HCT116 (cell line): ENCODE measurements at regions not wholly inside any gene's neighbourhood (a gene's known extent, or its start where the extent isn't known, plus 50 kb on each side); places are given as distances from the start of the nearest gene placed in this dataset.
A peak's percentile ranks its signal among the peaks of the same experiment; 100 is the strongest.

Experiments
- ATAC-seq: fragments of 200-7000 bp; cut with Tn5 transposase; 2 replicates; pipeline ENCODE4 v1.9.1; 2020; ENCODE audit warnings: mild to moderate bottlenecking, moderate library complexity
- BruUV-seq: library from RNA; stranded (reverse); fragments of 400-500 nt; replicated peaks from 2 replicates; lab custom pipeline; 2021; lab: Mats Ljungman, UMichigan
- CTCF ChIA-PET: fragments of 300-600 bp; sonication (Branson Sonifier 250); formaldehyde crosslinking; loops from one replicate; lab custom pipeline; 2021; ENCODE audit warnings: antibody characterized with exemption; lab: Charles Lee
- POLR2A ChIA-PET: fragments of 300-600, 350-600 bp; sonication (Branson Sonifier 250); formaldehyde crosslinking; loops from one replicate; lab custom pipeline; 2021; ENCODE audit warnings: antibody characterized with exemption; lab: Charles Lee
- RAD21 ChIA-PET, 2 experiments: fragments of 300-600 bp; sonication (Branson Sonifier 250); formaldehyde crosslinking; loops; one replicate each; lab custom pipeline; 2023; ENCODE audit warnings: low total read pairs in 2 of 2; ENCODE audit not compliant: uncharacterized antibody in 2 of 2, unreplicated experiment in 2 of 2, low non-redundant PET in 1 of 2; lab: Charles Lee
- DNase-seq: peaks from one replicate; pipeline ENCODE4 v3.0.0-alpha.2; 2010; ENCODE audit warnings: low read depth, low spot score
- H2AFZ ChIP-seq: fragments of 200-600 bp; shearing (Covaris generic), sonication (generic); 2 replicates; pipeline ENCODE4 v1.6.1; 2017; ENCODE audit warnings: low read depth, mixed run types, mixed read lengths, antibody characterized with exemption, low read length; ENCODE audit not compliant: poor library complexity, severe bottlenecking
- H3K27ac ChIP-seq: 2 replicates; pipeline ENCODE4 v1.5.1; 2012; ENCODE audit warnings: low read depth, low read length
- H3K27me3 ChIP-seq: fragments of 200-600 bp; sonication (generic); 2 replicates; pipeline ENCODE4 v1.6.1; 2016; ENCODE audit warnings: mixed run types, low read length, mixed read lengths; ENCODE audit not compliant: insufficient read depth
- H3K36me3 ChIP-seq, 2 experiments: fragments of 200-500 bp in 1 of 2; fragments of 200-600 bp in 1 of 2; sonication (Bioruptor generic) in 1 of 2; sonication (generic) in 1 of 2; 2 replicates each; pipeline versions ENCODE4 v1.5.1 to v1.6.1; 2014 to 2016; ENCODE audit warnings: low read length in 2 of 2, inconsistent platforms in 1 of 2, mixed read lengths in 1 of 2, mixed run types in 1 of 2; ENCODE audit not compliant: insufficient read depth in 2 of 2, control insufficient read depth in 1 of 2
- H3K4me1 ChIP-seq, 2 experiments: fragments of 200-600 bp in 1 of 2; sonication (generic) in 1 of 2; 2 replicates each; pipeline versions ENCODE4 v1.5.1 to v1.6.1; 2012 to 2017; ENCODE audit warnings: low read length in 2 of 2, inconsistent platforms in 1 of 2, mild to moderate bottlenecking in 1 of 2, mixed read lengths in 1 of 2, mixed run types in 1 of 2, moderate library complexity in 1 of 2; ENCODE audit not compliant: insufficient read depth in 2 of 2, control insufficient read depth in 1 of 2
- H3K4me2 ChIP-seq: fragments of 200-600 bp; sonication (generic); 2 replicates; pipeline ENCODE4 v1.6.1; 2017; ENCODE audit warnings: mixed run types, low read length, mixed read lengths
- H3K4me3 ChIP-seq, 2 experiments: fragments of 200-600 bp in 1 of 2; sonication (generic) in 1 of 2; replicated peaks in 1 of 2; 2 replicates each; pipeline ENCODE4 v1.5.1; 2011 to 2016; ENCODE audit warnings: low read length in 2 of 2, control low read depth in 1 of 2, low read depth in 1 of 2, mild to moderate bottlenecking in 1 of 2, mixed read lengths in 1 of 2, mixed run types in 1 of 2
- H3K79me2 ChIP-seq: fragments of 200-600 bp; sonication (generic); 2 replicates; pipeline ENCODE4 v1.6.1; 2017; ENCODE audit warnings: mild to moderate bottlenecking, mixed run types, low read length, moderate library complexity, mixed read lengths; ENCODE audit not compliant: insufficient read depth
- H3K9ac ChIP-seq: fragments of 200-600 bp; sonication (generic); 2 replicates; pipeline ENCODE4 v1.6.1; 2016; ENCODE audit warnings: low read length, mixed read lengths
- H3K9me2 ChIP-seq: fragments of 200-600 bp; sonication (generic), shearing (Covaris generic); 2 replicates; pipeline ENCODE4 v1.6.1; 2017; ENCODE audit warnings: mixed run types, mild to moderate bottlenecking, moderate library complexity; ENCODE audit not compliant: insufficient read depth
- H3K9me3 ChIP-seq, 2 experiments: fragments of 200-500 bp in 1 of 2; fragments of 200-600 bp in 1 of 2; sonication (Bioruptor generic) in 1 of 2; sonication (generic) in 1 of 2; 2 replicates each; pipeline ENCODE4 v1.6.1; 2014 to 2017; ENCODE audit warnings: low read length in 2 of 2, mixed read lengths in 2 of 2, inconsistent platforms in 1 of 2, low read depth in 1 of 2, mild to moderate bottlenecking in 1 of 2, mixed run types in 1 of 2, moderate library complexity in 1 of 2; ENCODE audit not compliant: control insufficient read depth in 1 of 2, insufficient read depth in 1 of 2
- H4K20me1 ChIP-seq: fragments of 200-600 bp; sonication (generic), shearing (Covaris generic); 2 replicates; pipeline ENCODE4 v1.6.1; 2017; ENCODE audit warnings: mixed run types, mild to moderate bottlenecking, moderate library complexity; ENCODE audit not compliant: insufficient read depth
- ATF3 ChIP-seq: IDR thresholded peaks from 2 replicates; pipeline ENCODE4 v1.6.1; 2012
- CEBPB ChIP-seq: IDR thresholded peaks from 2 replicates; pipeline ENCODE4 v1.6.1; 2012; ENCODE audit warnings: low read depth
- EGR1 ChIP-seq: IDR thresholded peaks from 2 replicates; pipeline ENCODE4 v1.6.1; 2012; ENCODE audit warnings: low read depth
- ELF1 ChIP-seq: IDR thresholded peaks from 2 replicates; pipeline ENCODE4 v1.6.1; 2012; ENCODE audit warnings: low read depth, borderline replicate concordance
- EZH2 ChIP-seq: fragments of 200-600 bp; sonication (generic); IDR thresholded peaks from 2 replicates; pipeline ENCODE4 v1.6.1; 2017; ENCODE audit warnings: antibody characterized with exemption, mixed run types
- FOSL1 ChIP-seq: IDR thresholded peaks from 2 replicates; pipeline ENCODE4 v1.6.1; 2012; ENCODE audit warnings: low read depth
- MAX ChIP-seq: IDR thresholded peaks from 2 replicates; pipeline ENCODE4 v1.6.1; 2012
- POLR2A ChIP-seq: IDR thresholded peaks from 2 replicates; pipeline ENCODE4 v1.7.0; 2011; ENCODE audit warnings: borderline replicate concordance; ENCODE audit not compliant: insufficient read depth, insufficient read length; ENCODE audit errors: extremely low read depth
- POLR2AphosphoS5 ChIP-seq: IDR thresholded peaks from 2 replicates; pipeline ENCODE4 v1.6.1; 2011; ENCODE audit warnings: mild to moderate bottlenecking, low read depth, low read length, moderate library complexity
- RAD21 ChIP-seq: IDR thresholded peaks from 2 replicates; pipeline ENCODE4 v1.6.1; 2012; ENCODE audit warnings: low read depth, mild to moderate bottlenecking
- REST ChIP-seq: IDR thresholded peaks from 2 replicates; pipeline ENCODE4 v1.6.1; 2012; ENCODE audit warnings: low read depth
- SP1 ChIP-seq: IDR thresholded peaks from 2 replicates; pipeline ENCODE4 v1.6.1; 2012; ENCODE audit warnings: low read depth
- SRF ChIP-seq: IDR thresholded peaks from 2 replicates; pipeline ENCODE4 v1.6.1; 2012; ENCODE audit warnings: low read depth
- YY1 ChIP-seq: IDR thresholded peaks from 2 replicates; pipeline ENCODE4 v1.6.1; 2011; ENCODE audit warnings: low read length, low read depth, moderate library complexity, mild to moderate bottlenecking; ENCODE audit not compliant: insufficient replicate concordance; ENCODE audit errors: extremely low read depth
- ZBTB33 ChIP-seq: IDR thresholded peaks from 2 replicates; pipeline ENCODE4 v1.6.1; 2011; ENCODE audit warnings: mild to moderate bottlenecking, low read length, moderate library complexity; ENCODE audit not compliant: insufficient replicate concordance; ENCODE audit errors: extremely low read depth
- ZFX ChIP-seq: fragments of 450-650 bp; IDR thresholded peaks from 2 replicates; pipeline ENCODE4 v1.6.1; 2017
- intact Hi-C: fragments of 100-400 bp; cut with micrococcal nuclease; formaldehyde crosslinking; loops from 2 replicates; pipeline ENCODE4 v1.10.0; 2022

- Histone ChIP-seq H4K20me1 (no peaks in the 10 kb centered on the region), H3K4me3 (no peak overlapping the region), H3K79me2 (no peaks in the 10 kb centered on the region), H3K4me1 (no peaks in the 10 kb centered on the region), H3K9me3 (no peaks in the 10 kb centered on the region), H3K27me3 (no peaks in the 10 kb centered on the region), H3K4me2 (no peak overlapping the region), H3K27ac (no peak overlapping the region), H2AFZ (no peak overlapping the region), H3K9ac (no peak overlapping the region), H3K9me2 (no peaks in the 10 kb centered on the region), H3K36me3 (no peaks in the 10 kb centered on the region)
- ChIA-PET RAD21 (no interaction called here), POLR2A (no interaction called here), CTCF (no interaction called here)
- BruUV-seq = no TSS peak
- ATAC-seq (no peak), DNase-seq (no peak)
- intact Hi-C loops = loop anchor here (5.0 kb wide), 2 partner anchors 876 to 994 kb away; no protein-coding TSS in a partner anchor
- TF ChIP-seq EZH2 (no peak), REST (no peak), POLR2A (no peak), ELF1 (no peak)
Measured at GRCh38 chr3:144773350-144773749, 801.7 kb downstream of the DIPK2A start.

- Histone ChIP-seq H4K20me1 (no peaks in the 10 kb centered on the region), H3K79me2 (no peaks in the 10 kb centered on the region), H3K4me1 (no peaks in the 10 kb centered on the region), H3K27me3 (no peaks in the 10 kb centered on the region), H2AFZ (peak overlapping the region; percentile 62), H3K27ac (no peak overlapping the region), H3K9me2 (no peaks in the 10 kb centered on the region), H3K36me3 (no peaks in the 10 kb centered on the region), H3K9me3 (no peaks in the 10 kb centered on the region), H3K4me3 (no peak overlapping the region), H3K9ac (no peak overlapping the region), H3K4me2 (no peak overlapping the region)
- CTCF ChIA-PET = no interaction called here
- ATAC-seq (no peak), DNase-seq (no peak)
- no TSS peak for BruUV-seq
- intact Hi-C loops = loop anchor here (5.0 kb wide), 2 partner anchors 878 to 992 kb away; no protein-coding TSS in a partner anchor
- POLR2A ChIA-PET = no interaction called here
- RAD21 ChIA-PET = no interaction called here
- no peak for TF ChIP-seq ZFX
- TF ChIP-seq ELF1 = no peak
- no peak for TF ChIP-seq POLR2A
- no peak for TF ChIP-seq EGR1
- no peak for TF ChIP-seq SRF
- TF ChIP-seq SP1 = no peak
- TF ChIP-seq FOSL1 = no peak
- no peak for TF ChIP-seq RAD21
- TF ChIP-seq YY1 = no peak
- no peak for TF ChIP-seq ATF3
- no peak for TF ChIP-seq EZH2
- no peak for TF ChIP-seq ZBTB33
- TF ChIP-seq MAX = no peak
- no peak for TF ChIP-seq POLR2AphosphoS5
- no peak for TF ChIP-seq CEBPB
Measured at GRCh38 chr3:144774897-144775296, 803.3 kb downstream of the DIPK2A start.
